ENCODE measurements at regions not wholly inside any gene's neighbourhood (a gene's known extent, or its start where the extent isn't known, plus 50 kb on each side); places are given as distances from the start of the nearest gene placed in this dataset.

DNA sequence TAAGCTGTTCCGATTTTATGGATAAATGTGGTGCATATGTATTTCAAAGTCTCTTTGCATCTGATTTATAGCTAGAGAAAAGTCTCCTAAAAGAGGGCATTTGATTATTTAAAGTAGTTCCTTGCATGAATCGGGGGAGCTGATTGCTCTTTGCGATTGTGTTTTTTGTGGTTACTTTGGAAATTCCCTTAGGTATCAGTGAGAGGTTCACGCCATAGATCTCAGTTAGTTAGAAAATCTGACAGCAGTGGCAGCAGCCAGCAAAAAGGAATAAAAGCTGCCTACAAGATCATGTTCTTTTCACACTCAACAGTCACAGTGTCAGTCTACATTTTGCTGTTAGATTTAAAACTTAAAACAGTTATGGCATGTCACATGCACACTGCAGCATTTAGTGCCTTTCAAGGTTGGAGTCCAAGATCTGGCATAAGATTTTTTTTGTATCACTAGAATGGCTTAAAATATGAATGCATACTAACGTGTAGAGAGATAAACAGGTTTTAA lies 436.5 kb upstream of the PCDH20 start:
- in situ Hi-C loops (cut with MboI; ENCODE audit: low pct_unique_long_range_greater_than_20kb, low sequenced_read_pairs, unreplicated experiment): no loop called here
- TF ChIP-seq, protein P1, sequence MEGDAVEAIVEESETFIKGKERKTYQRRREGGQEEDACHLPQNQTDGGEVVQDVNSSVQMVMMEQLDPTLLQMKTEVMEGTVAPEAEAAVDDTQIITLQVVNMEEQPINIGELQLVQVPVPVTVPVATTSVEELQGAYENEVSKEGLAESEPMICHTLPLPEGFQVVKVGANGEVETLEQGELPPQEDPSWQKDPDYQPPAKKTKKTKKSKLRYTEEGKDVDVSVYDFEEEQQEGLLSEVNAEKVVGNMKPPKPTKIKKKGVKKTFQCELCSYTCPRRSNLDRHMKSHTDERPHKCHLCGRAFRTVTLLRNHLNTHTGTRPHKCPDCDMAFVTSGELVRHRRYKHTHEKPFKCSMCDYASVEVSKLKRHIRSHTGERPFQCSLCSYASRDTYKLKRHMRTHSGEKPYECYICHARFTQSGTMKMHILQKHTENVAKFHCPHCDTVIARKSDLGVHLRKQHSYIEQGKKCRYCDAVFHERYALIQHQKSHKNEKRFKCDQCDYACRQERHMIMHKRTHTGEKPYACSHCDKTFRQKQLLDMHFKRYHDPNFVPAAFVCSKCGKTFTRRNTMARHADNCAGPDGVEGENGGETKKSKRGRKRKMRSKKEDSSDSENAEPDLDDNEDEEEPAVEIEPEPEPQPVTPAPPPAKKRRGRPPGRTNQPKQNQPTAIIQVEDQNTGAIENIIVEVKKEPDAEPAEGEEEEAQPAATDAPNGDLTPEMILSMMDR (IDR thresholded peaks at IDR 0.05; ENCODE audit: extremely low read depth, insufficient read depth, missing control alignments): no peak
- no peak for DNase-seq (ENCODE audit: low spot score)

DNA sequence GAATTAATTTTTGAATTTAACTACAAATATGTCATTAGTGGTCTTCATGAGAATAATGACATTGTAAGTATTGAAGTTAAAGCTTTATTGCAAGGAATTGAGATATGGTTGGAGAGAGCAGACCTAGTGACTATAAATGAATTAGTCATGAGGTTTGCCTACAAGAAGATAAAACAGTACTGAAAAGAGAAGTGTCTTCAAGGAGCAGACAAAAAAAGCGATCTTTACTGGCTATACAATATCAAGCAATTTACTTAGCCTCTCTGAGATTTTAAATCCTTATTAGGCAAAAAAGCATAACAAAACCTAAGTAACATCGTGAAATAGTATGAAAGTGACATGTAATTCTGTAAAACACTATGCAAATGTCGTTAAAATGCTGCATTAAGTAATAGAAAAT lies 435.1 kb upstream of the PCDH20 start:
- TF ChIP-seq, protein P1 (IDR thresholded peaks at IDR 0.05; ENCODE audit: extremely low read depth, insufficient read depth, missing control alignments): no peak
- no peak for DNase-seq (ENCODE audit: low spot score)
- in situ Hi-C loops (cut with MboI; ENCODE audit: low pct_unique_long_range_greater_than_20kb, low sequenced_read_pairs, unreplicated experiment): no loop called here

DNA sequence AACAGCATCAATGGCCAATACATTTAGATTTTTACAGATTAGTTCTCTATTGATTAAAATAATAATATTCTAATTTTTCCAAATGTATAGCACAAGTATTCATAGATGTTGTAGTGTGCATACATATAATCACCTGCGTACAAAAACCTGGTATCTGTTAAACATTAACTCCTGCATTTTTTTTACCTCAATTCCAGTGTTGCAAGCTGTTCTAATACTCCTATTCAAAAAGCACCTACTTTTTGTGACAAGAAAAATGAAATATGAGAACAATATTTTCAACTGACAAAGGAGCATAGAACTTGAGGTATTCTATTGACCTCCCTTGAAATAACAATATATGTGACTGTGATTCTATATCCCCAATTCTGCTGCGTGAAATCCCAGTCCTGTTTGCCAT lies 422.9 kb upstream of the PCDH20 start:
- in situ Hi-C loops (cut with MboI; ENCODE audit: low pct_unique_long_range_greater_than_20kb, low sequenced_read_pairs, unreplicated experiment): no loop called here
- TF ChIP-seq, protein P1 (IDR thresholded peaks at IDR 0.05; ENCODE audit: extremely low read depth, insufficient read depth, missing control alignments): no peak
- no peak for DNase-seq (ENCODE audit: low spot score)

DNA sequence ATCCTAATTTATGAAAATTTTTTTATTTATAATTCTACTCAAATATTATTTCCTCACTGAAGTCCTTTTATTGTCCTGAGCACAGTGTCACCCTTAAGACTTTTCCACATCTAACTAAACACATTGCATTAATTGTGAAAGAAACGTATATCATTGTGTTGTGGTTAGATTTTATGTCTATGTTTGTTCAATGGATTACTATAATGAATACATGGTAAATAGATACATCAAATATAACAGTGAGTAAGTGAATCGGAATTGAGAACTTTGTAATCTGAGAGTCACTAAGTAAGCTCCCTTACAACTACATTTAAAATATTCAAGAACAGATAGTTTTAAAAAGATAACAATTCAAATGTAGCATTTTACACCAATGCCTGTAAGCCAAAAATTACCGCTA lies 417.6 kb upstream of the PCDH20 start:
- no peak for DNase-seq (ENCODE audit: low spot score)
- in situ Hi-C loops (cut with MboI; ENCODE audit: low pct_unique_long_range_greater_than_20kb, low sequenced_read_pairs, unreplicated experiment): no loop called here
- TF ChIP-seq, protein P1 (IDR thresholded peaks at IDR 0.05; ENCODE audit: extremely low read depth, insufficient read depth, missing control alignments): no peak

DNA sequence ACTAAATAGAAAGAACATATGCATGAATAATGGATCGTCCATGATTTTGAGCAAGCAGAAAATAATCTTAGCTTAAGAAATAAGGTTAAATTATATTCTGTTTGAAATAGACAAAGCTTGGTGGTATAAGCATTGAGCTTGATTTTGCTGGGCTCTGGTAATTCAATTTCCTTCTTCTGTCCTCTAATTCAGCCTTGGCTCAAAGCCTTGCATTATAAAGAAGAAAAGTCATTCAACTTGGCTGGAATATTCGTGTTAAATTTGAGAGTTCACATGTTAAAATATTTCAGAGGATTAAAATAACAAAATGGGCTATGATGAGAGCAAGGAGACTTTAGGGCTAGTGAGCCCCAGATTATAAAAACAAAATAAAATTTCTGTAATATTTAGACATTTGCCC lies 415.4 kb upstream of the PCDH20 start:
- in situ Hi-C loops (cut with MboI; ENCODE audit: low pct_unique_long_range_greater_than_20kb, low sequenced_read_pairs, unreplicated experiment): no loop called here
- TF ChIP-seq, protein P1 (IDR thresholded peaks at IDR 0.05; ENCODE audit: extremely low read depth, insufficient read depth, missing control alignments): no peak
- DNase-seq (ENCODE audit: low spot score): no peak

DNA sequence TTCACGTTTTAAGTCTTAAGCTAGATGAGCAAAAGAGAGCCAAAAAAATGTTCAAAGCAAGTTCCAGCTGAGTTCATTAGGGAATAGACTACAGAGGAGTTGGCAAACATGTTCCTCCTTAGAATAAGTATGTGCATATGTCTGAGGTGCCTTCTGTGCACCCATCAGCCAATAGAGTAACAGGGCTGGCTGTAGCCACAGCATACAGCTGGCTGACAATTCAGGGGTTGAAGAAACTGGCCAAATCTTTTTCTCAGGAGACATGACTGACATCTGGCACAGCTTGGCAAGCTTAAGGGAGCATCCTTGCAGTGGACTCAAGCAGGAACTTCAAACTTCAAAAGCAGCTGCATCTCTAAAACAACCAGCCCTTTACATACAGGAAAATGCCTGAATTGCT lies 414.8 kb upstream of the PCDH20 start:
- no peak for DNase-seq (ENCODE audit: low spot score)
- in situ Hi-C loops (cut with MboI; ENCODE audit: low pct_unique_long_range_greater_than_20kb, low sequenced_read_pairs, unreplicated experiment): no loop called here
- TF ChIP-seq, protein P1 (IDR thresholded peaks at IDR 0.05; ENCODE audit: extremely low read depth, insufficient read depth, missing control alignments): no peak

DNA sequence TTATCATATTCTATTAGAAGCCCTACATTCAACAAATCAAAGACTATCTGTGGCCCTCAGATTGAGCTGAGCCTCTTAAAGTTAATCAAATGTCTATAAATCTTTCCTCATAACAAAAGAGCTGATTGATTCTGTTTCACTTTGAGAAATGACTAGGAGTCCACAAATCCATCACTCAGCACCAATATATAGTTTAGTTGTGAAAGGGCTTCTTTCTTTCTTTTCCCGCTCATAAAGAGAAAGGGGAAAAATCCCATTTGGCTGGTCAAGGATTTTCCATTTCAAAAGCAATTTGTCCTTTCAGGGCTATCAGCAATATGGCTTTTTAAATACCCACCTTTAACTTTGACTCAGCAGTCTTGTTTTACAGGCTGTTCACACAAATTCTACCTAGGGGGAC lies 408.5 kb upstream of the PCDH20 start:
- TF ChIP-seq, protein P1 (IDR thresholded peaks at IDR 0.05; ENCODE audit: extremely low read depth, insufficient read depth, missing control alignments): no peak
- in situ Hi-C loops (cut with MboI; ENCODE audit: low pct_unique_long_range_greater_than_20kb, low sequenced_read_pairs, unreplicated experiment): no loop called here
- no peak for DNase-seq (ENCODE audit: low spot score)

All from GM13977 (cell line).